ENCODE measurements at regions not wholly inside any gene's neighbourhood (a gene's known extent, or its start where the extent isn't known, plus 50 kb on each side); places are given as distances from the start of the nearest gene placed in this dataset.

GRCh38 chr2:144683966-144684365 lies 164.0 kb upstream of the ZEB2 start:
- DNase-seq (ENCODE audit: low read depth) = no peak

DNA sequence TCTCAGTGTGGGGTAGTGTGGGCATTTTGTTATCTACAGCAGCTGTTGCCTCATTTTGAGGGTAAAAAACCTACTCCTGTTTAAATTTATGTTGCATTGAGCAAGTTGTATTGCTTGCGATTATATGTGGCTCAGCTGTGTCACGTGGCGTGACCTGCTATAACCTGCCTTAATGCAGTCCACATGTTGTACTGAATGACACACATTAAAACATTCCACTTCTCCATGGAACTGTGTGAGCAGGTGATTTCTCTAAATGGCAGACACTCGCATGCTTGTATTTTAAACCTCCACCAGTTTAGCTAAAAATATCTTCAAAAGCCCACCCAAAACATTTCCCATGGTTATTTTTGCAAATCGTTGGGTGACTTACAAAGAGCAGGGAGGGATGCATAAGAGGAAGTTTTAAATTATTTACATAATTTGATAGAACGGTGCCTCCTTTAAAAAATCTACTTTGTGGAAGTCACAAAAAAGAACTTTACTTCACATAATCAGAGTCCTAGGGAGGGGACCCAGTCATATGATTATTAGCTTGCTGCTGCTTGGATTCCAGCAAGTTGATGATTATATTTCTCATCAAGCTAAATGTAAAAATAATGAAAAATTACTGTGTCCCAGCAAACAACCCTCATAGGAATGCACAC lies 163.3 kb upstream of the ZEB2 start:
- no peak for DNase-seq (ENCODE audit: low read depth)

DNA sequence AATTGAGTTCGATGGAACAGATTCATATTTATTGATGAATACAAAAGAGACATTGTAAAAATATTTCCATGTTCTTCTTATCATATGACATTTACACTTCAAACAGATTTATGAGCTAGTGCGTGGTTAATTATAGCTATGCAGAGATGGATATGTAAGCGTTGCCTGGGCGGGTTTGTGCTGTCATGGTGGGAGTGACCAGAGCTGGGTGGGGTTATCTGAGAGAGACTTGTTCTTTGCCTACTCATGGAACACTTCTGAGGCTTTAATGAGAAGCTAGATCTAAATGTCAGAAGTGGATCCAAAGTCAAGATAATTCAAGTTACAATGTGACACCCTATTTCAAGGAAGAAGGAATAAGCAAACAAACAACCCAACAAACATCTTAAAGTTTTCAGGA lies 162.3 kb upstream of the ZEB2 start:
- no peak for DNase-seq (ENCODE audit: low read depth)

DNA sequence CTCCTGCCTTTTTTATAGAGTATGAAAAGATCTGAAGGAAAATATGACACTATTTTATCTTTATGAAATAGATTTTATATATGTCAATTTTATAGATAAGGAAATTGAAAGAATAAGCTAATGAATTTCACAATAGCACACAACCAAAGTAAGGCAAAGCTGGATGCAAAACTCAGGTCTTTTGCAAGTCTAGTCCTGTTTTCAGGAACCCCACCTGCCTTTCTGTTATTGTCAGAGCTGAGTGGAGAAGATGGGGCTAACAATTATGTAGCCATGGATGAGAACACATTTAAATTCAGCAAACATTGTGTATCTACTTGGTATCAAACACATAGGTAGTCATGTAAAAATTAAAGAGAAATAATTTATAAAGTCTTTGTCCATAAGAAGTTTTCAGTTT lies 161.5 kb upstream of the ZEB2 start:
- DNase-seq (ENCODE audit: low read depth) = no peak

- no peak for DNase-seq (ENCODE audit: low read depth)
Observed at GRCh38 chr2:144679942-144680341, 160.0 kb upstream of the ZEB2 start.

- DNase-seq (ENCODE audit: low read depth) = no peak
Observed at GRCh38 chr2:144678736-144679135, 158.8 kb upstream of the ZEB2 start.

DNA sequence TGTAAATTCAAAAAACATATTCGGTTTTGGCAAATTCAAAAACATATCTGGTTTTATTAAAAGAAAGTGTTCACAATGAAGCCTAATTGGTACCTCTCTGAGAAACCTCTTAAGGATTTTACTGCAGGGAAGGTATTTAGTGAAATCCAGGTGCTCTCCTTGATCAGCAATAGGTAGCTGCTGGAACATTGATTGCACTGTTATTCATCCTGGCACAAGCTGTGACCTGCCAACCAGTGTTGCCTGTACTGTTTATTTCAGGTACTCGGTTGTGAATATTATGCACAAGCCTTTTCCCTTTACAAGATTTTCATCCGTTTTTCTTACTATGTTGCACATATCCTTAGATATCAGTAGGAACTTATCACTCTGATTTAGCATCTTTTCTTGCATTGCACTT lies 155.8 kb upstream of the ZEB2 start:
- no peak for DNase-seq (ENCODE audit: low read depth)

DNA sequence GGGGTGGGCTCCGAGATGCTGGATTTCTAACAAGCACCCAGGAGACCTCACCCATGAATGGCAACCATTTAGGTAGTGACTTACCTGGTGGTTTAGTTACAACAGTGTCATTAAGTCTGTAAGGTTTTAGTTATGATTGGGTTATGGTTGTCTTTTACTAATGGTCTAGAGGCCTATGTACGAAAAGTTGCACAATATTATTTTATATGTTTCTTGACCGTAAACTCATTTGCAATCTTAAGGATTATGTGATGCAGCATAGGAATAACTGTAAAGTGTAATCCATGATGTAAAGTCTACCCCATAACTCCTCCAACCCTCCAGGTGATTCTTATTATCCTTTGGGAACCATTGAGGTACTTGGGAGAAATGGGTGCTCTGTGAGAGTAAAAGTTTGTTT lies 155.4 kb upstream of the ZEB2 start:
- DNase-seq (ENCODE audit: low read depth) = no peak

DNA sequence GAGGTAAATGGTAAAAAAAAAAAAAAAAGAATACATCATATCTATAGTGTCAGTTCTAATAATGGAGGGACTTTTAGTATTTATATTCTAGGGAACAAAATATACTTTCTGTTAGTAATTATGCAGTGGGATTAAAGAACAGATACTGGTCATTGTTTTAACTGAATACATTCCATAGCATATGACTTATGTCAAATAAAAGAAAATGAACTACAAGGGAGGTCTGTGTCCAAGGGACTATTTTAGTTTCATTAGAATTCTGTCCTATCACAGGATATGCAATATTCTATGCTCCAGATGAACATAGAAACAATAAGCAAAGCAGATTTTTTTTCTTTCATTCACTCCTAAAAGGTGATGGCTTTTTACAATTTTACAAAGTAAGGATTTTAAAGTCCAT lies 154.2 kb upstream of the ZEB2 start:
- DNase-seq (ENCODE audit: low read depth) = no peak

DNA sequence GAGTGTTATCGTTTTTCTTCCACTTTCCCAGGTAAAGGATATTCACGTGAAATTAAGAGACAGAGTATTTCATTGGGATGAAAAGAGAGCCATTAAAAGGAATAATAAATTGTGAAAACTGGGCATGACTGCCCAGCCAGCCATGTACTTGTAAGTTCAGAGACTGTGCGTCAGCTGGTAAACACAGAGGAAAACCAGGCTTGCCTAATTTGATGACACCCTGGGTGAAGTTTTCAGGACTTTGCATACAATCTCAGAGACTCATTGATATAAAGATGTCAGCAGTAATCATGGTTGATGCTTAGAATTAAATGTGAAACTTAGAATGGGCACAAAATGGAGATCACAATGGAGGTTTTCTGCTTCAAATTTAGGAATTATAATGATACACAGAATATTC lies 153.5 kb upstream of the ZEB2 start:
- DNase-seq (ENCODE audit: low read depth) = no peak

- DNase-seq (ENCODE audit: low read depth) = no peak
Observed at GRCh38 chr2:144671695-144672455, 152.0 kb upstream of the ZEB2 start.

DNA sequence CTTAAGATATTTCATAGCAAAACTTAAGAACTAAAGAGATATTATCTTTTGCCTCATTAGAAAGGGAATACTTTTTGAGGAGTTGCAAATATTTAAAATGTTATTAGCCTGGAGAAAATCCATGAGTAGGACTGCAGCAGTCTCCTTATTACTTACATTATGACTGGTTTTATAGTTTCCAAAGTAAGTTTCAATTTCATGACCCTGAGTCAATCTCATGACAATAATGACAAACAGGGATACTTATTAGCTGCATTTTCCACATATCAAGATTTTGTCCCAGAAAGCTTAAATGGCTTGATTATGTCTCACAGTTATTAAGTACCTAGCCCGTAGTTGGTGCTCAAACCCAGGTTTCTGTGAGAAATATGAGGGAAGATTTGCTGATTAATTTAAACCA lies 150.8 kb upstream of the ZEB2 start:
- DNase-seq (ENCODE audit: low read depth) = no peak

- no peak for DNase-seq (ENCODE audit: low read depth)
Observed at GRCh38 chr2:144670080-144670479, 150.2 kb upstream of the ZEB2 start.

GRCh38 chr2:144669196-144669987 lies 149.5 kb upstream of the ZEB2 start:
- no peak for DNase-seq (ENCODE audit: low read depth)

DNA sequence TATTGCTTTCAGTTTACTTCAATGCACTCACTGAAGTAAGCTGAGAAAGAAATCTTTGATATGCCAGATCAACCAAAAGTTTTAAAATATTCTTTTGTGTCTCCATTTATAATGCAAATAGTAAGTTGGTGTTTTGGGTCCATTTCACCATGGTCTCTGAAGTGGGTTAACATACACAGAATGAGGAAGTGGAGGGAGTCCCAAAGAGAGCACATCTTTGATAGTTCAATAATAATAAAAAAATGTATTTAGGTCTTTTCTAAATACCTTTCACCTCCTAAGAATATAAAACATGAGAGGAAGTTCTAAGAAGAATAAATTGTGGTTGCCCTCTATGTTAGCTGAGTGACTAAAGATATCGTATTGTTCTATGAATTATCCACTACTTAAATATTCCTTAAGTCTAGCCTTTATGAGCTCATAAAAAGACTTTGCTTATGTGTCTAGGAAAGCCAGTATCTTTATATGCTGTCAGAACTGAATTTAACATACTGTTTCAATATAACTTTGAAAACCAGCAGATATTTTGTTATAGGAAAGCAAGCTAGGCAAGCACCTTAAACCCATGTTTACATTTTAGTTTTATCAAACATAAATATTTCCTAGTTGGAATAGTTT lies 148.7 kb upstream of the ZEB2 start:
- no peak for DNase-seq (ENCODE audit: low read depth)

- DNase-seq (ENCODE audit: low read depth) = no peak
Observed at GRCh38 chr2:144666032-144666431, 146.1 kb upstream of the ZEB2 start.

DNA sequence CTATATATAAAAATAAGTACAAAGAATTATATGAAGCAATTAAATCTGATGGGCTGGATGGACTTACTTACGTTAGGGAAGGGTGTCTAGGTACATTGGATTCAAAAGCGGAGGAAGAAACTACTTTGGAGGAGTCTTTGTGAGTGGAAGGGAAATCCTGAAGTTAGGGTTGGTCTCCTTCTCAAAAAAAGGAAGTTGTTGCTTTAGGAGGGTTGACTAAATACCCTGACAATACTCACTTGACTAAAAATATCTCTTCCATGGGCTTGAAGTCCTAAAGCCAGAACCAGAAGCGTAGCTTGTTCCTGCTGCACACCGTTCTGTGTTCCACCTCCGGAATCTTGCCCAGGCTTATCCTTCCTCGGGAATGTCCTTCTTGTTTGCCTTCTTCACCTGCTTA lies 143.3 kb upstream of the ZEB2 start:
- no peak for DNase-seq (ENCODE audit: low read depth)

- DNase-seq (ENCODE audit: low read depth) = no peak
Observed at GRCh38 chr2:144660518-144661316, 140.8 kb upstream of the ZEB2 start.

- peak; percentile 72 for DNase-seq (ENCODE audit: low read depth)
Observed at GRCh38 chr2:144659731-144660275, 139.9 kb upstream of the ZEB2 start.

DNA sequence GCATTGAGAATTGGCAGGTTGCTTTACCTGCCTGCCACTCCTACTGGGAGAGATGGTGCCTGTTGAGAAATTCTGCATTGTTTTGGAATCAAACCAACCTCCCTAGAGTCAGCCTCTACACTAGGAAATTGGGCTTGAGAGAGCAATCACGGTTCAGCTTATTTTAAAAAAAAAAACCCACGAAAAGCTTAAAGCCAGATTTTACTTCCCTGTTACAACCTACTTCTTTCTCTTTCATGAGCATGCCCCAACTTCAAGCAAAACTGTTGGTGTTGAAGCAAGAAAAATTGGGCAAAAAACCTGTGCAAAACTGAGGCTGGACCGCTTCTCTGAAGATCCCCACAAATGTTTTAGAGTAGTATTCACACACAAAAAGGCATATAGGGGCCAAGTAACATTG lies 134.6 kb upstream of the ZEB2 start:
- no peak for DNase-seq (ENCODE audit: low read depth)

DNA sequence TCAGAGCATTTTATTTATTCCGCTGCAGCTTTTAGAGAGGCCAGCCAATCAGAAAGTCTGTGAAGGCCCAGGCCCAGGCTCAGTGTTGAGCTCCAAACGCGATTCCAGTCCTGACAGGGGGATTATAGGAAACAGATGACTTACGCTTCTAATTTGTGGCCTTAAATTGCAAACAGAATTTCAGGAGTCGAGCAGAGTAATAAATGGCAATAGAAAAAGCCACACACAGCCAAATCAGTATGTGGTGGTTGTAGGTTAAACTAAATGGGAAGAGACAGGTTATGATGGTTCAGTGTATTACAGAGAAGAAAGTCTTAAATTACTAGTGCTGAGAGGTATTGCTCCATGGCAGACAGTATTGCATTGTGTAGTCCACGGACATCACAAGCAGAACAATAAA lies 131.0 kb upstream of the ZEB2 start:
- DNase-seq (ENCODE audit: low read depth) = no peak
